HG02642 (cell line): ENCODE measurements at regions not wholly inside any gene's neighbourhood (a gene's known extent, or its start where the extent isn't known, plus 50 kb on each side); places are given as distances from the start of the nearest gene placed in this dataset.
A peak's percentile ranks its signal among the peaks of the same experiment; 100 is the strongest.
"Not testable (repeated sequence)": the region's sequence is repeated elsewhere in the genome, so short reads cannot be mapped to it uniquely, and the experiment has no call there.

Experiments
- ATAC-seq: cut with Tn5 transposase; IDR thresholded peaks from one replicate; pipeline ENCODE4 v1.9.1; 2021; ENCODE audit warnings: mild to moderate bottlenecking; ENCODE audit not compliant: unreplicated experiment, poor library complexity

DNA sequence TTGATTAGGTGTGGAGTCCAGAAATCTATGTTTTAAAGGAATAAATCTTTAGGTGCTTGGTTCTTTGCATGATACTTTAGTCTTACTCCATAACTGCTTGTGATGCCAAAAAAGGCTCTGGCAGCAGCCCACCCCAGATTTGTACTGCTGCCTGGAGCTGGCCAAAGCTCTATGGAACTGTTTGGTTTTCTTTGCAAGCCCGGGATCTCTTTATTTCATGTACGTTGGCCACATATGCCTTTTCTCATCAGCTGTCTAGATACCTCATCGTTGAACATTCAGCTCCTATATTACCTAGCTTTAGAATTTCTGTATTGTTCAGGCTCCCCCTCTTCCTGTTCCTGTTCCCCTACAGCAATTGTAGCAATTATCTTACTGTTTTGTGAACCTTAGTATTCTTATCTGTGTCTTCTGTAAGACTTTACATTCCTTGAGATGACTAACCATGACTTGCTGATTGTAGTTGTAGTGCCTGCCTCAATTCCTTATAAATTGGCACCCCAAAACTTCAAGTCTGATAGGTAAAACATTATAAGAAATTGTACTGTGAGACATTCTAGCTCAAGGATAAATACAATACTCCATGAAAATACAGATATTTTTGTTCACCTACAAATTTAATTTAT is 199.4 kb upstream of the GPRIN3 start:
- no peak for ATAC-seq

DNA sequence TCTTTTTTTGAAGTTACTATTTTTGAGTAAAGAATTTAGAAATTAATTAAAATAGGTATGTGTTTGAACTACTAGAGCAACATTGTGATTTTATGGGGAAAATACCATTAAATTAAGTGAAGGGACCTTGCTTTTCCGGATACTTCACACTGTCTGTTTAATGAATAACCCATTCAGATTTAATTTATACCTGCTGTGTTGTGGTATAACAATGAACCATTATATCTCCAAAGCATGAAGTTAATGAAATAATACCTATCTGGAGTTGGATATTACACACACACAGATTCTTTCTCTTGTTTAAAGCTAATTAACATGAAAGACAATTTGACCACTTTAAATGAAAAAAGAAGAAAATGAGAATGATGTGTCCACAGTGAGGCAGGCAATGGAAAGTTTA is 195.0 kb upstream of the GPRIN3 start:
- no peak for ATAC-seq

DNA sequence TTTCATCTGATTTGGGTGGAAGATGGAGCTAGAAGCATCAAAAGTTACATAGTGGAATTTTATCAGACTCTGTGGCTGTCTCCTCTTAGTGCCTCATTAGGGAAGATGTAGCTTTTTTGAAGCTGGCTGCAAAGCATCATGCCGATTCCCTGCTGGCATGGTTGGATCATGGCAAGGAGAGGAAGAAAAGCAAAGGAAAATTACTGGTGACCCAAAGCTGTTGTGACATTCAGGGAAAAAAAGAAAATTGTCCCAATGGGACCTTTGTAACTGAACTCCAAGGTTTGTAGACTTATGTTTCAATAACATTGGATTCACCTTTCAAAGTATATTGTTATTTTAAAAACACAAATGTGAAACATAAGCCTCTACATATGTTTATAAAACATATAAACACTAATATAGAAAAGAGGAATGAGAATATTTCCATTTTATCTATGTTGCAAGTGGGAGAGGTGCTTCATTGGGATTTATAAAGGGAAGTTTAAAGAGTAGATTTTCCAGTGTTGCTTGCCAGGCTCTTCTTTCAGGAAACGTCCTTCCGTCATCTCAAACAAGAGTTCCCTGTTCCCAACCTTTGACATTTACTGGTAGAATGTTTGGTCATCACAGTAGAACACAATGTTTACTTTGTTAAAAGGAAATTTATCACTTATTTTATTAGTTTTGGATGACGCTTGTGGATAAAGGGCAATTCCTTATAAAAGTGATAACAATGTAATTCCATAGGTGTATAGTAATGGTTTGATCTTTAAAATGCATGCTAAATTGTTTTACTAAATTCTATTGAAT is 190.1 kb upstream of the GPRIN3 start:
- ATAC-seq = no peak

DNA sequence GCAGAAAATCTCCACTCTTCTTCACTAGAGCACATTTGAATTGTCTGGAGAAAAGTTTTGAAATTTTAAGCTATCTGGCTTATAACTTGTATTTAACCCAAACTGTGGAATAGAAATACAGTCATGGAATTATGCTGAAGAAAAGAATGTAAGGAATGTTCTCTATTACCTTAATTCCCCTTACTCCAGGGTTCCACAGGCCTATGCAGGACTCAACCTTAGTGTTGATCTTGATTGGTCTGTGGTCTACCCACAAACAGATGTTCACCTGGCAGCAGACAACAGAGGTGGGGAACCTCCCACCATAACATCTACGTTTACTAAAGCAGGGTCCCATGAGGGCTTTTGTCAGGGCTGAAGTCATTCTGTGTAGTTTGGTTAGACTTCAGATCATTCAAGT is 189.3 kb upstream of the GPRIN3 start:
- ATAC-seq = no peak

DNA sequence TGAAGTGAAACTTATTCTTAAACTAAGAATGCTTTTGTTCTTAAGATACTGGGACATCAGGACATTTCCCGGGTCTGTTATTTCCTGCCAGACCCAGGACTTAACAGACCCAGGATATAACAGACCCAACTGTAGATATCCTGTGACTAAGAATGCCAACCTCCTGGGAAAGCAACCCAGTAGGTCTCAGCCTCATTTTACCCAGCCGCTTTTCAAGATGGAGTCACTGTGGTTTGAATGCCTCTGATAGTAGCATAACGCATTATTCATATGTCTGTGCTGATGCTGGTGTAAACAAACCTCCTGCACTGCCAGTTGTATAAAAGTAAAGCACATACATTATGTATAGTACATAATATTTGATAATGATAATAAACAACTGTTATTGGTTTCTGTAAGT is 185.8 kb upstream of the GPRIN3 start:
- no peak for ATAC-seq

DNA sequence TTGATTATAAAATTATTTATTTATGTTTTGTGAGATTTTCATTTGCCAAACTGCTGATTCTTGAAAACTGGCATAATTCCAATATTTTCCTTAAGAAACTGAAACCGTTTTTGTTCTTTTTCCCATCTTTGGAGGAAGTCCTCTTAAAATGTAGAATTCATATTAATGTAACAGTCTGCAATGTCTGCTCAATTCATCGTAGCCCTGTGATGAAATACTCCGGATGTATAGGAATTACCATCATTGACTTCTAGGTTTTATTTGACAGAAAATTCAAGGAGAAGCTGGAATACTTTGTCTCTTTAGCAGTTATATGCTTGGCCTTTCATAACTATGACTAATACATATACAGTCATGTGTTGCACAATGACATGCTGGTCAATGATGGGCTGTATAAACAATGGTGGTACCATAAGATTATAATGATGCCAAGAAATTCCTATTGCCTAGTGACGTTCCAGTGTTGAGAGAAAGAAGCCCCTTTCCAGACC is 185.0 kb upstream of the GPRIN3 start:
- no peak for ATAC-seq

DNA sequence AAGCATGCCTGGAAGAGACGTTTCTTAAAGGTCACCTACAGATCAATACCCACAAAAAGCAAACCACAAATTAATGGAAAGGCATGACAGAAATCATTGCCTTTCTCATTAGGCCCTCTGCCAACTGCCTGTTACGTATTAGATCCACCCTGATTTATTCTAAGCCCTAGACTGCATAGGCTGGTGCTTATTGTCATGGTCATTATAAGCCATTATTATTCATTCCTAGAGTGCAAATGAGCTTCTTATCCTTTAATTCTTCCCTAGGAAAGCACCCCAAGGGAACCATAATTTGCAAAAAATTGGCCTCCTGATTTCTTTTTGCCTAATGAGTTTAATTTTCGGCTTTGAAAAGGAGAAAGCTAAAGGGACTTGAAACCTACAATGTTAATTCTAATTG is 184.2 kb upstream of the GPRIN3 start:
- no peak for ATAC-seq

DNA sequence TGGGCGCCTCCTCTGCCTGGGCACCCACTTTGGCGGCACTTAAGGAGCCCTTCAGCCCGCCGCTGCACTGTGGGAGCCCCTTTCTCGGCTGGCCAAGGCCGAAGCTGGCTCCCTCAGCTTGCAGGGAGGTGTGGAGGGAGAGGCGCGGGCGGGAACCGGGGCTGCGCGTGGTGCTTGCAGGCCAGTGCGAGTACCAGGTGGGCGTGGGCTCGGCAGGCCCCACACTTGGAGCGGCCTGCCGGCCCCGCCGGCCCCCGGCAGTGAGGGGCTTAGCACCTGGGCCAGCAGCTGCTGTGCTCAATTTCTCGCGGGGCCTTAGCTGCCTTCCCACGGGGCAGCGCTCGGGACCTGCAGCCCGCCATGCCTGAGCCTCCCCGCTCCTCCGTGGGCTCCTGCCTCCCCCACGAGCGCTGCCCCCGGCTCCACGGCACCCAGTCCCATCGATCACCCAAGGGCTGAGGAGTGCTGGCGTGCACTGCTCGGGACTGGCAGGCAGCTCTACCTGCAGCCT is 182.4 kb upstream of the GPRIN3 start:
- not testable (repeated sequence) for ATAC-seq

DNA sequence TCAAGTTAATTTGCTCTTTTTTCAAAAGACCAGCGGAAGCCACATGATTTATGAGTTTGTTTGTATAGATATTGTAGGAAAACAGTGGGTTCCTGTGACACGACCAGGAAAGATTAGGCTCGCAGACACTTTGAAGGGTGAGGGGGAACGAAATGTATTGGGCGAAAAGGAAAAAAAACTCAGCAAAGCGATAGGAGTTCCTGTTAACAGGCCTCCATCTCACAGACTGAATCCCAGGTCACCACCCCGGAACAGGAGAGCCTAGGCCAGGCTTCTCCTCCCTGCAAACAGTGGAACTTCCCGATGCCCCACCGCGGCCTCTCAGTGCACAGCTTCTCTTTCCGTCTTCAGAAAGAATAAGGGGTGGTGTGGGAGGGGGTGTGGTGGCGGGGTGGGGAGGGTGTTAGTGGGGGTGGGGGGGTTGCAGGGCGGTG is 181.8 kb upstream of the GPRIN3 start:
- no peak for ATAC-seq

DNA sequence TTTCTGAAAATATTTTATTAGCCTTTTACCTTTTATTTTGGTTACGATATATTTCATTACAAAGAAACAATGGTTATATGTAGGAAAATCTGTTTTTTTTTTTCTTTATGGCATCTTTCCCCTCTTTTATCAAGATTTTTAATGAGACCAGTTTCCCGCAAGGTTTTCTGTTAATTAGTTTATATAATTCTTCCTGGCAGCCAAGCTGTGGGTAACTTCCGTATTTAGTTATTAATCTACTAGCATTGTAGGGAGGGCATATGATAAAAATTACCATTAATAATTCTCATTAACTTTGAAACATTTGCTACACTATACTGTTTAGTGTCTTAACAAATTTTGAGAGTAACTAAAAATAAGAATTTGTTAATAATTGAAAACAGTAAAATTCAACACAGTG is 181.1 kb upstream of the GPRIN3 start:
- ATAC-seq = no peak

DNA sequence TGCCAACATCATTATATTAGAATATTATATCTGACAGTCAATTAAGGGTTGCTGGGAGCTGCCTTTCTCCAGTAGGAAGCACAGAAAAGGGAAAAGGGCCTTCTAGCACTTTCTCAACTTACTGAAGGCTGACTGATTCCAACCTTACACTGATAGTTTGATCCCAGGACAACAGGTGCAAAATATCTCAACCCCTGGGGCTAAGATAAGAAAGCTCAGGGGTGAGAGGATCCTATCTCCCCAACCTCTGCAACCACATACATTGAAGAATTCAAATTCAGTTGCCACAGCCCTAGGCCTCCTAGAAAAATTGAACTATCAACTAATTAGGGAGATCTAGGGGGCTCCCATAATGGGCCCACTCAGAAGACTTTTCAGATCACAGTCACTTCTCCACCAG is 179.1 kb upstream of the GPRIN3 start:
- no peak for ATAC-seq

DNA sequence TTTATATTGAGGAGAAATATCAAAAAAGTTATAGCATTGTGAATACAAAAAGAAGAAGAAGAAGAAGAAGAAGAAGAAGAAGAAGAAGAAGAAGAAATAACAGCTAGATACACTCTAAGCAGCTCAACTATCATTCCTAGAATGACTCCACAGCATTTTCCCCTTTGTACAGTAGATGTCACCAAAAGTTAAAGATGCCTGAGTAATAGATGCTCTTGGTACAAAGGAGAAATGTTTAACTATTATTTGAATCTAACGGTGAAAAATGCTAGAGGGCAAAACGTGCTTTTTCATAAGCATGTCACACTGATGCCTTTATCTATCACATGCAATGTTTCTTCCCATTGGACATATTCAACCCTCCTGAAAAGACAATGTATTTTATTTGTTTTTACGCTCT is 178.4 kb upstream of the GPRIN3 start:
- no peak for ATAC-seq

DNA sequence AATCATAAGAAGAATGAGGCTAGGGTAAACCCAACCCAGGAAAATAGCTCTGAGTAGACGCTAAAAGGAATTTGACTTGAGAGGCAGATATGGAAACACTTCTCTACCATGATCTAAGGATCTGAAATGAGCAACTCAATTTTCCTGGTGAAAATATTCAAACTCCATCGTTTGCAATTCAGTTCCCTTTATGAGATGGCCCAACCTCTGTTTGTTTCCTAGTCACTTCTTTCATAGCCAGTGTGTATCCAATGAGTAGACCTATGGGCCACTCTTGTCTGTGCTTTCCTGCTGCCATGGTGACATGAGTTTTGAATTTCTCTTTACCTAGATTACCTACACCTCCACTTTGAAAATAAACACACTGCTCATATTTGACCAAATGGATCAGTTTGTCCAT is 176.2 kb upstream of the GPRIN3 start:
- ATAC-seq = no peak

DNA sequence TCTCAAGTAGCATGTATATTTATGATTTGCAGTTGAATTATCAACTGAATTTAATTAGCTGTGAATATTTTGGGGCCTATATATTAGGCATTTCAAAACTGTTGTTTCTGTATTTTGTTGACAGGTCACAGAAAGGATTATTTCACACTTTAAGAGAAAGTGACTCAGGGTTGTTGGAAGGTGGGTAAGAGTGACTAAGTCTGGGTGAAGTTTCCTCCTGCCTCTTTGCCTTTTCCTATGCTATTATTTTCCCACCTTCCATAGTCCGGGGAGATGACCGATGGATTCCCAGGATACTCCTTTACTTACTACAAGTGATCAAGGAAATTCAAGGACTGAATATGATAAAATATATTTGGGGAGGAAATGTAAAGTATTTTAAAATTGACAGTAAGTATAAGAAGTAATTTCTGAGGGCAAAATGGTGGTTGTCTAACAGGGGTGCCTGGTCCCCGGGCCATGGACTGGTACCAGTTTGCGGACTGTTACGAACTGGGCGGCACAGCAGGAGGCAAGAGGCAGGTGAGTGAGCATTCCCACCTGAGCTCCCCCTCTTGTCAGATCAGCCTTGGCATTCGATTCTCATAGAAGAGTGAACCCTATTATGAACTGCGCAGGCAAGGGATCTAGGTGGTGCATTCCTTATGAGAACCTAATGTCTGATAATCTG is 175.5 kb upstream of the GPRIN3 start:
- ATAC-seq = no peak

DNA sequence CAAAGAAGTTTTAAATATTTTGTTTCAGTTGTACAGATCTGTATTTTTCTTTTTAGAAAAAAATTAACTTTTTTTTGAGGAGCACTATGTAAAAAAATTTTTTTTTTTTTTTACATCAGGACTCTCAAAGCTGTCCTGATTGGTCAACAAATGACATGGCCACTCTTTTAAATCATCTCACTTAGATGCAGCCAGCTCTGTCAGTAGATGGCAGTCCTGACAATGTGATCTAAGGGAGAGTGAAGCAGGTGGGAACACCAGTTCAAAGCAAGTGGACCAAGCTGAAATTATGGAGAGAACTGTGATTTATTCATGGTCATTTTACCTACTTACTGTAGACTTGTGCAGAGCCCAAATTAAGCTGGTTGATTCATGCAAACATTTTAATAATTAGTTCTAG is 174.7 kb upstream of the GPRIN3 start:
- peak; percentile 80 for ATAC-seq

DNA sequence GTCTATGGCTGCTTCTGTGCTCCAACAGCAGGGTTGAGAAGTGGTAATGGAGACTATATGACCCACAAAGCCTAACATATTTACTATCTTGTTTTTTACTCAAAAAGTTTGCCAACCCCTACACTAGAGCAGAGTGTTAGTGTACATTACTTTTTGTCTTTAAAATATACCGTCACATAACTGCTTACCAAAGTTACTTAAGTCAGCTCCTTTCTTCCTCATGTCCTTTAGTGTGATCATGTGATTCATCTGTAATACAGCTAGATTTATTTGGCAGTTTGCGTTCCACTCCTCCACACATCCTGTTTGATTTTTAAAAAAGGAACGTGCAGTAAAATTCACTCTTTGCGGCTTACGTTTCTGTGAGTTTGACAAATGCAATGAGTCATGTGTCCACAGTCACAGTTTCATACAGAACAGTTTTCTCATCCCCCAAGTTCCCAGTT is 162.4 kb upstream of the GPRIN3 start:
- ATAC-seq = peak; percentile 85

DNA sequence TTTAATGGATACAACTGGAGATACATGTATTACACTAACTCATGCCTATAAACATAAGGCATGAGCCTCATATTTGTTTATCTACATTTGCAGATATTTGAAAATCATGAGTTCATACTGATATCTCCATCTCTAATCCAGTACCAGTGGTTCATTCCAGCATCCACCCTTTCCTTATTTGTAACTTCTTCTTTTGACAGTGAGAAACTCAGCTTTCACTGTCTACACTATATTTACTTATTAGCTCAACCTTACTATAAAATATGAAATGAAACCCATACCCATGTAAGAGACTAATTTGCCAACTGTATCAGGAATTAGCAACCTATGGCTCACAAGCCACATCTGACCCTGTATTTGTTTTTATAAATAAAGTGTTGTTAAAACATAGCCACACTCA is 161.9 kb upstream of the GPRIN3 start:
- peak; percentile 6 for ATAC-seq

DNA sequence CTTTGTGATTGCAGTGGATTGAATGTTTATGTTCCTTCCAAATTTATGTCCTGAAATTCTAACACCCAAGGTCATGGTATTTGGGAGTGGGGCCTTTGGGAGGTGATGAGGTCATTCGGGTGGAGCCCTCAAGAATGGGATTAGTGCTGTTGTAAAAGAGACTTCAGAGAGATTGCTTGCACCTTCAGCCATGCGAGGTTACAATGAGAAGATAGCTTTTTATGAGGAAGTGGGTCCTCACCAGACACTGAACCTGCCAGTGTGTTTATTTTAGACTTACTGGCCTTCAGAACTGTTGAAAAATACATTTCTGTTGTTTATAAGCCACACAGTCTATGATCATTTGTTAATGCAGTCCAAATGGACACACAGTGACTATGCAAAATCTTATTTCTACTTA is 161.0 kb upstream of the GPRIN3 start:
- no peak for ATAC-seq

DNA sequence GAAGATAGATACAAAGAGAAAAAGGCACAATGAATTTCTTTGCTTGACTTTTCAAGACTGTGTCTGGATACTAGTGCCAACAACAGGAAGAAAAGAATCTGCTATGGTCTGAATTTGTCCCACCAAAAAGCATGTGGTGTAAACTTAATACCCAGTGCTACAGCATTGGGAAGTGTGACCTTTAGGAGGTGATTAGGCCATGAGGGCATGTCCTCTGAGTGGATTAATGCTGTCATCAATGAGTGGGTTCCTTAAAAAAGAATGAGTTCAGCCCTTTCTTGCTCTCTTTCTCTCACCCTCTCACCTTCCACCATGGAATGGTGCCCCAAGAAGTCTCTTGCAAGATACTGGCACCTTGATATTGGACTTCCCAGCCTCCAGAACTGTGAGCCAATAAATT is 155.7 kb upstream of the GPRIN3 start:
- no peak for ATAC-seq

DNA sequence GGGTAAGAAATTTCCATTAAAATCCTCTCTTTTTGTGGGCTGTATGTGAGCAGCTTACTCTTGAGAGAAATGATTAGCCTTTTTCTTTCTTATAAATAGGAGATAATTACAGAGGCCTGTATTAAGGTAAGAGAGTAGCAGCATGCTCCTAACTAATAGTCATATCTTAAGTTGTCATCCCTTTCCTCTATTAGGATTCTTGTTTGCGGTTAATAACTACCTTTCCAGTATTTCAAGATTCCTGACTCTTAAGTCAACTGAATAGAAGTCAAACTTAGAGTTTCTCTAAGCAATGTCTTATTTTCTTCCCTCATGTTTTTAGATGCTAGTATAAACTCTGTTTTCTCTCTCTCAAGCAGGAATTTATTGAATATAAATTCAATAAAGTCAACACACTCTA is 139.9 kb upstream of the GPRIN3 start:
- ATAC-seq = no peak

DNA sequence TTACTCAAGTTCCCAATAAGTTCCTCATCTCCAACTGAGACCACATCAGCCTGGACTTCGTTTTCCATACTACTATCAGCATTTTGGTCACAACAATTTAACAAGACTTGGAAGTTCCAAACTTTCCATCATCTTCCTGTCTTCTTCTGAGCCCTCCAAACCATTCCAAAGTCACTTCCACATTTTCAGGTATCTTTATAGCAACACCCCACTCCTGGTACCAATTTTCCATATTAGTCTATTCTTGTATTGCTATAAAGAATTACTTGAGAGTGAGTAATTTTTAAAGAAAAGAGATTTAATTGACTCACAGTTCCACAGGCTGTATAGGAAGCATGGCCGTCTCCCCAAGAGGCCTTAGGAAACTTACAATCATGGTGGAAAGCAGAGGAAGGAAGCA is 138.6 kb upstream of the GPRIN3 start:
- no peak for ATAC-seq
